IPS-NIHi11 (cell line): ENCODE measurements at regions not wholly inside any gene's neighbourhood (a gene's known extent, or its start where the extent isn't known, plus 50 kb on each side); places are given as distances from the start of the nearest gene placed in this dataset.
A peak's percentile ranks its signal among the peaks of the same experiment; 100 is the strongest.
"Not testable (repeated sequence)": the region's sequence is repeated elsewhere in the genome, so short reads cannot be mapped to it uniquely, and the experiment has no call there.

Source experiments
- DNase-seq: peaks from one replicate; pipeline ENCODE4 v3.0.0; 2012; ENCODE audit warnings: mixed read lengths, low spot score

DNA sequence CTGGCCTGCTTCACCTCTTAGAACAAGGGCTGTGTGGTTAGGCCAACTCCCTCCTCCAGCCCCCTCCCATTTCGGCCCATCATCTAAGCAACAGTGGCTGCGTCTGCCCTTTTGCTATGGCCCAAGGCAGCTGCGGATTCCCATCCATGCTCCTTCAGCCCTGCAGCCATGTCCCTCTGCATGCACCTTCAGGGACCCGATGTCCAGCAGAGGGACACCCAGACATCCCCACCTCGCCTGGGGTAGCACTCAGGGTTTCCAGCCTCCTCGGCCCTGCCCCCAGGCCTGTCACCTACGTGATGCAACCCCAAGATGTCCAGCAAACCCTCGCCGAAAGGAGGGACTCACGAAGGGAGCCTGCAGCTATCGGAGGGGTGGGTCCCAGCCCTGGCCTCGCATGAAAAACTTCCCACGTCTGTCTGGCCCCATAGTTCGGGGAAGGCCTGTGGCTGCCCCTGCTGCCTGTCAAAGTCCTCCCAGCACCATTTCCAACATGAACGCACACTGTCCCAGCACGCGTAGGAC is 194.4 kb downstream of the CTTN start:
- no peak for DNase-seq

- no peak for DNase-seq
Measured at GRCh38 chr11:70593446-70593983, 195.2 kb downstream of the CTTN start.

DNA sequence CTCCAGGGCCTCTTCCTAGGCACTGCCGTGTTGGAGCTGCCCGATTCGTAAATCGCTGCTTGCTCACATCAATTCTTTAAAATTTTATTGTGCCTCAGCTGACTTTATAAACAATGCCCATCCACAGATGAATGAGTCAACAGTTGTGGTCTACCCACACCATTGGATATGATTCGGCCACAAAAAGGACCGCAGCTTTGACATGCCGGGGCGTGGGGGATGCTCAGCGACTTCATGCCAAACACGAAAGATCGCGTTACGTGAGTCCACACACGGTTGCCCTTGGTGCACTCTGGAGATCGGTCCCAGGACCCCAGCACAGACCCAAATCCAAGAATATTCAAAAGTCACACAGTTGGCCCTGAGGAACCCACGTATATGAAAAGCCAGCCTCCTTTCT is 195.7 kb downstream of the CTTN start:
- DNase-seq, result no peak

GRCh38 chr11:70594606-70595005 is 196.3 kb downstream of the CTTN start:
- DNase-seq, result no peak

- no peak for DNase-seq
Measured at GRCh38 chr11:70595016-70595415, 196.7 kb downstream of the CTTN start.

GRCh38 chr11:70595452-70595851 is 197.1 kb downstream of the CTTN start:
- no peak for DNase-seq

- no peak for DNase-seq
Measured at GRCh38 chr11:70596091-70596490, 197.8 kb downstream of the CTTN start.

GRCh38 chr11:70597006-70597555 is 198.8 kb downstream of the CTTN start:
- no peak for DNase-seq

- DNase-seq, result no peak
Measured at GRCh38 chr11:70597751-70598625, 199.7 kb downstream of the CTTN start.

DNA sequence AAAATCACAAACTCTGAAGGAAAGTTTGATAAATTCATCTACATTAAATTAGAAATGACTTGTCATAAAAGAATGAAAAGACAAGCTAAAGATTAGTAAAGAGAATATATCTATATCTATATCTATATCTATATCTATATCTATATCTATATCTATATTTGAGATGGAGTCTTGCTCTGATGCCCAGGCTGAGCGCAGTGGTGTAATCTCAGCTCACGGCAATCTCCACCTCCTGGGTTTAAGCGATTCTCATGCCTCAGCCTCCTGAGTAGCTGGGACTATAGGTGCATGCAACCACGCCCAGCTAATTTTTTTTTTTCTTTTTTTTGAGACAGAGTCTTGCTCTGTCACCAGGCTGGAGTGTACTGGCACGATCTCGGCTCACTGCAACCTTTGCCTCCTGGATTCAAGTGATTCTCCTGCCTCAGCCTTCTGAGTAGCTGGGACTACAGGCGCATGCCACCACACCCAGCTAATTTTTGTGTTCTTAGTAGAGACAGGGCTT is 202.6 kb downstream of the CTTN start:
- DNase-seq, result not testable (repeated sequence)

DNA sequence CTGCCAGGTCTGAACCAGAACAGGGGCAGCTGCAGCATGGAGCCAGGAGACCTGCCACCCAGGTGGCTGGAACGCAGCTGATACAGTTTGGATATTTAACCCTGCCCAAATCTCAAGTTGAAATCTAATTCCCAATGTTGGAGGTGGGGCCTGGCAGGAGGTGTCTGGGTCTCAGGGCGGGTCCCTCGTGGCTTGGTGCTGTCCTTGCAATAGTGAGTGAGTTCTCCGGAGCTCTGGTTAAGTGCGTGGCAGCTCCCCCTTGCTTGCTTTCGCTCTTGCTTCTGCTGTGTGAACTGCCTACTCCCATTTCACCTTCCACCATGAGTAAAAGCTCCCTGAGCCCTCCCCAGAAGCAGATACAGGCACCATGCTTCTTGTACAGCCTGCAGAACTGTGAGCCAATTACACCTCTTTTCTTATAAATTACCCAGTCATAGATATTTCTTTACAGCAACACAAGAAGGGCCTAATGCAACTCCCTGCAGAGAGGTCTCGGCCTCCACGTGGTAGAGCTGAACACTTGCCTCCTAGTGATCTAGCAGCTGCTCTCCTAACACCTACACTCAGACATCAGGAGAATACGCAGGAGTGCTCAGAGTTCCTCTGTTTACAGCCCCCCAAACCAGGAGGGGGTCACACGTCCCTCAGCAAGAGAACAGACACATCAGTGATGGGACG is 203.7 kb downstream of the CTTN start:
- DNase-seq, result no peak

DNA sequence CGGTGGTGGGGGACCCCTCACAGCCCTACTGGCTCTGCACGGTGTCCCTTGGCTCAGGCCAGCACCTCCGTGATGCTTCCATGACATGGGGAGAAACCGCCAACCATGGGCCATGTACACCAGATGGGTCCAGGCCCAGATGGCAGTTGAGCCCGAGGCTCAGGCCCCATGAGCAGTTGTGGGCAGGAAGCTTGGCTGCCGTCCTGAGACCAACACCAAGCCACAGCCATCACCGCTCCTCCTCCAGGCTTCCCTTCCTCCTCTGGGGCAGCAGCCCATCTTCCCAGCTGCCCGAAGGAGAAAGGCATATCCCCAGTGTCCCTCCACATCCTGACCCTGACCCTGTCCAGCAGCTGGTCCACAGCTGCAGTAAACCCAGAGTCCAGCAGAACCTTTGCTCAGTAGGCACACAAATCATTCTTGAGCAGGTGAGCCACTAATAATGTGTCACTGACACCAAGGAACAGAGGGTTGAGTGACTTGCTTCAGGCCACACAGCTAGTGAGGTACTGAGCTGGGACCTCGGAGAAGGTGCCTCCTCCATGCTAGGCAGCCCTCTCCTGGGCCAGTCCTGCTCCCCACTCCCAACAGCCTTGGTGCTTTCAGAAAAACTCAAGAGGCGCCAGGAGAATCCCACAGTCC is 204.9 kb downstream of the CTTN start:
- DNase-seq, result no peak

DNA sequence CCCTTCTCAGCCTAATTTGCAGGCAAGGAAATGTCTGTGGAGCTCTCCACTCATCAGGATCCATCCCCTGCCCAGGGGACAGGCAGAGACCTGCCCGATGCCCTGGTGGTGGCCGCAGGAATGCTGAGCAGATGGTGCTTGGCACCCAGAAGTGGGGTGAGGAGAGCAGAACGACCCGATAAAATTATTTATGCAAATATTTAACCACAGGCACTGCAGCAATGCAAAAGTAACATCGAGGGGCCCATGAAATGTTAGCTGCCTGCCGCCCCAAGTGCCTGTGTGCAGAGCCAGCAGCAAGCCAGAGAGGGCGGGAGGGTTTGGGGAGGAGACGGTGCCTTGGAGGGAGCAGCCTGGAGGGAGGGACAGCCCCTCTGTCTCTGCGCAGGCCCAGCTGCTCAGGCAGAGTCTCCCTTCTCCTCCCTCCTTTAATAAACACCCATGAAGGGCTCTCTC is 205.5 kb downstream of the CTTN start:
- DNase-seq, result no peak

GRCh38 chr11:70604221-70604620 is 205.9 kb downstream of the CTTN start:
- DNase-seq, result no peak

DNA sequence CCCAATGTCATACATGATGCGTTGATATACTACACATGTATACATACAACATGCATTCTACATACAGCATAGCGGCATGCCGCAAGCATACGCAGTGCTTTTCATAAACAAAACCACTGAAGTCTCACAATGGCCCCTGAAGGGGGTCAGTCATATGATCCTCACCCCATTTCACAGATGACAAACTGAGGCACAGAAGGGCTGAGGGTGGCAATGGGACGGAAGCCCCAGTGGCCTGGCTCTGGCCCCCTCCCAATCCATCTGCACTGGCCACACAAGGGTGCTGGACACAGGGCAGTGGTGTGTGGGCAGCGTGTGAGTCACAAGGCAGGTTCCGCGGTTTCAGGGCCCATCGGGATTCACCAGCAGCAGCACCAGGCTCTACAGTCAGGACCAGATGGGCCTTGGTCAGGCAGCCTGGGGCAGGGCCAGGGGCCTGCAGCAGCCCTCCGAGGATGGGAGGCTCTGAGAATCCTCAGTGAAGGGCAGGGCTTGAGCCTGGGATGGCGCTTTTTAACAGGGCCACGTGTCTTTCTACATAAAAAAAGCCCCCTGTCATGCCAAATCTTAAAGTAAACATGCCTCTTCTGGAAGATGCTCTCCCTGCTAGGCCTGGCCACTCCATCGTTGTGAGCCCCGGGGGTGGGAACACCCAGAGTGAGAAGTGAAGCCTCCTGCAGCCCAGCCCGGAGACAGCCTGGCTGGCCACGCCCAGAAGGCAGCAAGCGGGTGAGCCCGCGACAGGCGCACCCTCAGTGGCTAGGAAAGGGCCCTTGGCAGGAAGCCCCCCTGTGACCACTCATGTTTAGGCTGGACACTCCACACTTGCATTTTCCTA is 206.5 kb downstream of the CTTN start:
- DNase-seq, result peak; percentile 48

- DNase-seq, result no peak
Measured at GRCh38 chr11:70605468-70605815, 207.1 kb downstream of the CTTN start.

DNA sequence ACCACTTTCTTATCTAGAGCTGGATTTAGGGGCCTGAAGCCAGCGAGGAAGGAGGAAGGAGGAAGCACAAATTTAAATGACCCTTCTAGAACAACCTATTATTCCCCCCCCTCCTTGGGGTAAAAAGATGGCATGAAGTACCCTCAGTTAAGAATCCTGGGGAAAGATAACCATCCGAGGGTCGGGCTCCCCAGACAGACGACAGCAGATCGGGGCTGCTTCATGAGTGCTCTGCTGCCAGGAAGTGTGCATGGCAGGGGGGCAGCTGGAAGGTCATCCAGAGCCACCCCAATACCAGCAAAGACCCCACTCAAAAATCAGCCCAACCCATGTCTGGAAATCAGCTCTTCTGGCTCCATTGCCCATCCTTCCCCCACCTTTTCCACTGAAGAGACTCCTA is 207.5 kb downstream of the CTTN start:
- DNase-seq, result no peak

DNA sequence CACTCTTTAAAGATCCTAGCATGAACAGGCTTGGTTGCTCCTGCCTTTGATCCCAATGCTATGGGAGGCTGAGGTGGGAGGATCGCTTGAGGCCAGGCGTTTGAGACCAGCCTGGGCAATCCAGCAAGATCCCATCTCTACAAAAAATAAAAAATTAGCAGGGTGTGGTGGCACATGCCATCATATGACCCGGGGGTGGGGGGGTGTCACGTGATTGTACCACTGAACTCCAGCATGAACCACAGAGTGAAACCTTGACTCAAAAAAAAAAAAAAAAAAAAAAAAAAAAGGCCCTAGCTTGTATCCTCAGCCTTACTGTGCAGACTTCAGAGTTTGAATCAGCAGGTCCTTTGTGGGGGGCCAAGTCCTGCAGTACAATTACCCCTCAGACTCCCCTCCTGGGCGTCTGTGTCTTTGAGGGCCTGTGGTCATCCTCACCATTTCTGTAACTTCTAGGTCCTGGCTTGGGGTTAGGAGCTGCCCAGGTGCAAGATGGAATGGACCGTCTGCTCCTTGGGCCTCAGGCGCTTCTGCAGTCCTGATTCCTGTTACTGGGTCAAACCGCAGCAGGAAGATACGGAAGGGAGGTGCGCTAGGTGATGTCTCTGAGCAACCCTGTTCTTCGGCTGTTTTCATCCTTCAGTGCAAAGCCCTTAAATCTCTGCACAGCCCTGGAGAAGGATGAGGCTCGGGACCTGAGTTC is 208.1 kb downstream of the CTTN start:
- DNase-seq, result no peak

DNA sequence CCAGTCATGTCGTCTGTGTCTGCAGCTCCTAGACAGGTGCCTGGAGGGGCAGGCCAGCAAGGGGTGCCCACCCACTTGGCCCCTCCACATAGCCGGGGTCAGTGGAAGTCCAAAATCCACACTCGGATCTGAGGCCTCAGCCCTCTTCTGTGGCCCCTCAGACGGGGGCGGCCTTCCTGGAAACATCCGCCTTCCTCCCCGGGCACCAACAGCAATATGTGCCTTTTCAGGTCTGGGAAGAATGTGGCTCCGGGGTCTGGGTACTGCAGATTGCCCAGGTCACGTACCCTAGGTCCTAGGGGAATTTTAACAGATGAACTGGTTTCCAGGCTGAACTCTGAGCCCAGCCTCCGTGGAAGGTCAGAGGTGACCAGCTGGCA is 208.6 kb downstream of the CTTN start:
- no peak for DNase-seq

DNA sequence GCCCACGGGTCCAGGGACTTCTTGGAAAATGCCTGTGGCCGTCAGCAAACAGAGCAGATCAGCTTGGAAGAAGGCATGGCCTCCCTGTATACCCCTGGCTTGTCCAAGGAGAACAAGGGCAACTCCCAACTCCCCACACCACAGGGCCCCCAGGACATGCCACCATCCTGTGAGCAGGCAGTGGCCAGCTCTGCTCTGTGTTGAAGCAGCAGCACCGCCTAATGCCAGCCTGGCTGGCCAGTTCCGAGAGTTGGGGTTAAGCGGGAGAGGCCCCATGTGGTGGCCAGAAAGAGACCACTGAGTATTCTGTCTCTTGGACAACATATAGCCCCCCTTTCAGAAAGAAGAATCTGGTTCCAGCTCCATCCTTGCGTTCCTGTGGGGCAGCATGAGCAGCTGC is 209.2 kb downstream of the CTTN start:
- no peak for DNase-seq
